Neural cell (in vitro differentiated cells): ENCODE measurements at regions not wholly inside any gene's neighbourhood (a gene's known extent, or its start where the extent isn't known, plus 50 kb on each side); places are given as distances from the start of the nearest gene placed in this dataset.

Experiments
- CTCF ChIP-seq: fragments of 450-650 bp; IDR thresholded peaks from 2 replicates; pipeline ENCODE4 v1.5.1; 2014; ENCODE audit warnings: antibody characterized with exemption, mild to moderate bottlenecking, moderate library complexity; ENCODE audit not compliant: poor library complexity, severe bottlenecking
- RAD21 ChIP-seq: fragments of 450-650 bp; conservative IDR thresholded peaks from 2 replicates; pipeline ENCODE4 v1.6.1; 2014; ENCODE audit warnings: antibody characterized with exemption, mild to moderate bottlenecking, moderate library complexity

- TF ChIP-seq CTCF: no peak
- no peak for TF ChIP-seq RAD21
These were observed 53.1 kb upstream of the C7orf33 start for GRCh38 chr7:148537435-148537834.
